HepG2 (cell line): ENCODE measurements at regions not wholly inside any gene's neighbourhood (a gene's known extent, or its start where the extent isn't known, plus 50 kb on each side); places are given as distances from the start of the nearest gene placed in this dataset.

ENCODE experiments used
- BCLAF1 ChIP-seq: fragments of 450-650 bp; IDR thresholded peaks from 2 replicates; pipeline ENCODE4 v1.6.1; 2017; ENCODE audit warnings: mild to moderate bottlenecking
- TAF15 ChIP-seq: fragments of 200-400 bp; formaldehyde crosslinking; IDR thresholded peaks from one replicate; pipeline ENCODE4 v1.6.1; 2018; ENCODE audit warnings: mild to moderate bottlenecking, low read depth, low read length; ENCODE audit not compliant: poor library complexity, severe bottlenecking
- TF ChIP-seq, protein P1 (sequence below), 2 experiments: fragments of 450-650 bp in 1 of 2; sonication (generic) in 1 of 2; formaldehyde crosslinking in 1 of 2; IDR thresholded peaks; 2 replicates each; pipeline versions ENCODE4 v1.6.1 to v1.8.0; 2016 to 2022; ENCODE audit warnings: antibody characterized with exemption in 1 of 2, mild to moderate bottlenecking in 1 of 2, missing genetic modification reagents in 1 of 2
- TF ChIP-seq, protein P2 (sequence below): sonication (generic); formaldehyde crosslinking; IDR thresholded peaks from 2 replicates; pipeline ENCODE4 v1.4.0; 2020; ENCODE audit warnings: missing genetic modification reagents, borderline replicate concordance
- TF ChIP-seq, protein P3 (sequence below): sonication (generic); formaldehyde crosslinking; IDR thresholded peaks from 2 replicates; pipeline ENCODE4 v1.5.0; 2020; ENCODE audit warnings: mild to moderate bottlenecking, missing genetic modification reagents
- TF ChIP-seq, protein P4 (sequence below): sonication (generic); formaldehyde crosslinking; IDR thresholded peaks from 2 replicates; pipeline ENCODE4 v1.5.1; 2020; ENCODE audit warnings: missing genetic modification reagents, mild to moderate bottlenecking, borderline replicate concordance

GRCh38 chr16:10256784-10257641 is 74.8 kb upstream of the GRIN2A start (continued):
- TF ChIP-seq, protein P1, sequence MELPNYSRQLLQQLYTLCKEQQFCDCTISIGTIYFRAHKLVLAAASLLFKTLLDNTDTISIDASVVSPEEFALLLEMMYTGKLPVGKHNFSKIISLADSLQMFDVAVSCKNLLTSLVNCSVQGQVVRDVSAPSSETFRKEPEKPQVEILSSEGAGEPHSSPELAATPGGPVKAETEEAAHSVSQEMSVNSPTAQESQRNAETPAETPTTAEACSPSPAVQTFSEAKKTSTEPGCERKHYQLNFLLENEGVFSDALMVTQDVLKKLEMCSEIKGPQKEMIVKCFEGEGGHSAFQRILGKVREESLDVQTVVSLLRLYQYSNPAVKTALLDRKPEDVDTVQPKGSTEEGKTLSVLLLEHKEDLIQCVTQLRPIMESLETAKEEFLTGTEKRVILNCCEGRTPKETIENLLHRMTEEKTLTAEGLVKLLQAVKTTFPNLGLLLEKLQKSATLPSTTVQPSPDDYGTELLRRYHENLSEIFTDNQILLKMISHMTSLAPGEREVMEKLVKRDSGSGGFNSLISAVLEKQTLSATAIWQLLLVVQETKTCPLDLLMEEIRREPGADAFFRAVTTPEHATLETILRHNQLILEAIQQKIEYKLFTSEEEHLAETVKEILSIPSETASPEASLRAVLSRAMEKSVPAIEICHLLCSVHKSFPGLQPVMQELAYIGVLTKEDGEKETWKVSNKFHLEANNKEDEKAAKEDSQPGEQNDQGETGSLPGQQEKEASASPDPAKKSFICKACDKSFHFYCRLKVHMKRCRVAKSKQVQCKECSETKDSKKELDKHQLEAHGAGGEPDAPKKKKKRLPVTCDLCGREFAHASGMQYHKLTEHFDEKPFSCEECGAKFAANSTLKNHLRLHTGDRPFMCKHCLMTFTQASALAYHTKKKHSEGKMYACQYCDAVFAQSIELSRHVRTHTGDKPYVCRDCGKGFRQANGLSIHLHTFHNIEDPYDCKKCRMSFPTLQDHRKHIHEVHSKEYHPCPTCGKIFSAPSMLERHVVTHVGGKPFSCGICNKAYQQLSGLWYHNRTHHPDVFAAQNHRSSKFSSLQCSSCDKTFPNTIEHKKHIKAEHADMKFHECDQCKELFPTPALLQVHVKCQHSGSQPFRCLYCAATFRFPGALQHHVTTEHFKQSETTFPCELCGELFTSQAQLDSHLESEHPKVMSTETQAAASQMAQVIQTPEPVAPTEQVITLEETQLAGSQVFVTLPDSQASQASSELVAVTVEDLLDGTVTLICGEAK (IDR thresholded peaks at IDR 0.05), result no peak
- TF ChIP-seq, protein P1 (CRISPR knock-in tag; IDR thresholded peaks at IDR 0.05), result no peak
- TF ChIP-seq, protein P2, sequence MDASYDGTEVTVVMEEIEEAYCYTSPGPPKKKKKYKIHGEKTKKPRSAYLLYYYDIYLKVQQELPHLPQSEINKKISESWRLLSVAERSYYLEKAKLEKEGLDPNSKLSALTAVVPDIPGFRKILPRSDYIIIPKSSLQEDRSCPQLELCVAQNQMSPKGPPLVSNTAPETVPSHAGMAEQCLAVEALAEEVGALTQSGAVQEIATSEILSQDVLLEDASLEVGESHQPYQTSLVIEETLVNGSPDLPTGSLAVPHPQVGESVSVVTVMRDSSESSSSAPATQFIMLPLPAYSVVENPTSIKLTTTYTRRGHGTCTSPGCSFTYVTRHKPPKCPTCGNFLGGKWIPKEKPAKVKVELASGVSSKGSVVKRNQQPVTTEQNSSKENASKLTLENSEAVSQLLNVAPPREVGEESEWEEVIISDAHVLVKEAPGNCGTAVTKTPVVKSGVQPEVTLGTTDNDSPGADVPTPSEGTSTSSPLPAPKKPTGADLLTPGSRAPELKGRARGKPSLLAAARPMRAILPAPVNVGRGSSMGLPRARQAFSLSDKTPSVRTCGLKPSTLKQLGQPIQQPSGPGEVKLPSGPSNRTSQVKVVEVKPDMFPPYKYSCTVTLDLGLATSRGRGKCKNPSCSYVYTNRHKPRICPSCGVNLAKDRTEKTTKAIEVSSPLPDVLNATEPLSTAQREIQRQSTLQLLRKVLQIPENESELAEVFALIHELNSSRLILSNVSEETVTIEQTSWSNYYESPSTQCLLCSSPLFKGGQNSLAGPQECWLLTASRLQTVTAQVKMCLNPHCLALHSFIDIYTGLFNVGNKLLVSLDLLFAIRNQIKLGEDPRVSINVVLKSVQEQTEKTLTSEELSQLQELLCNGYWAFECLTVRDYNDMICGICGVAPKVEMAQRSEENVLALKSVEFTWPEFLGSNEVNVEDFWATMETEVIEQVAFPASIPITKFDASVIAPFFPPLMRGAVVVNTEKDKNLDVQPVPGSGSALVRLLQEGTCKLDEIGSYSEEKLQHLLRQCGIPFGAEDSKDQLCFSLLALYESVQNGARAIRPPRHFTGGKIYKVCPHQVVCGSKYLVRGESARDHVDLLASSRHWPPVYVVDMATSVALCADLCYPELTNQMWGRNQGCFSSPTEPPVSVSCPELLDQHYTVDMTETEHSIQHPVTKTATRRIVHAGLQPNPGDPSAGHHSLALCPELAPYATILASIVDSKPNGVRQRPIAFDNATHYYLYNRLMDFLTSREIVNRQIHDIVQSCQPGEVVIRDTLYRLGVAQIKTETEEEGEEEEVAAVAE (CRISPR knock-in tag), result no peak; the same call in none of the 2 replicates
- no peak for TF ChIP-seq BCLAF1
- peak; percentile 89 for TF ChIP-seq TAF15
- TF ChIP-seq, protein P3, sequence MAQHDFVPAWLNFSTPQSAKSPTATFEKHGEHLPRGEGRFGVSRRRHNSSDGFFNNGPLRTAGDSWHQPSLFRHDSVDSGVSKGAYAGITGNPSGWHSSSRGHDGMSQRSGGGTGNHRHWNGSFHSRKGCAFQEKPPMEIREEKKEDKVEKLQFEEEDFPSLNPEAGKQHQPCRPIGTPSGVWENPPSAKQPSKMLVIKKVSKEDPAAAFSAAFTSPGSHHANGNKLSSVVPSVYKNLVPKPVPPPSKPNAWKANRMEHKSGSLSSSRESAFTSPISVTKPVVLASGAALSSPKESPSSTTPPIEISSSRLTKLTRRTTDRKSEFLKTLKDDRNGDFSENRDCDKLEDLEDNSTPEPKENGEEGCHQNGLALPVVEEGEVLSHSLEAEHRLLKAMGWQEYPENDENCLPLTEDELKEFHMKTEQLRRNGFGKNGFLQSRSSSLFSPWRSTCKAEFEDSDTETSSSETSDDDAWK, result no peak
- TF ChIP-seq, protein P4, sequence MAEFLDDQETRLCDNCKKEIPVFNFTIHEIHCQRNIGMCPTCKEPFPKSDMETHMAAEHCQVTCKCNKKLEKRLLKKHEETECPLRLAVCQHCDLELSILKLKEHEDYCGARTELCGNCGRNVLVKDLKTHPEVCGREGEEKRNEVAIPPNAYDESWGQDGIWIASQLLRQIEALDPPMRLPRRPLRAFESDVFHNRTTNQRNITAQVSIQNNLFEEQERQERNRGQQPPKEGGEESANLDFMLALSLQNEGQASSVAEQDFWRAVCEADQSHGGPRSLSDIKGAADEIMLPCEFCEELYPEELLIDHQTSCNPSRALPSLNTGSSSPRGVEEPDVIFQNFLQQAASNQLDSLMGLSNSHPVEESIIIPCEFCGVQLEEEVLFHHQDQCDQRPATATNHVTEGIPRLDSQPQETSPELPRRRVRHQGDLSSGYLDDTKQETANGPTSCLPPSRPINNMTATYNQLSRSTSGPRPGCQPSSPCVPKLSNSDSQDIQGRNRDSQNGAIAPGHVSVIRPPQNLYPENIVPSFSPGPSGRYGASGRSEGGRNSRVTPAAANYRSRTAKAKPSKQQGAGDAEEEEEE (CRISPR knock-in tag), result no peak; the same call in 1 of the 2 replicates
